NB4 (cell line): ENCODE measurements at regions not wholly inside any gene's neighbourhood (a gene's known extent, or its start where the extent isn't known, plus 50 kb on each side); places are given as distances from the start of the nearest gene placed in this dataset.

Source experiments
- DNase-seq: peaks from one replicate; pipeline ENCODE4 v3.0.0; 2010; ENCODE audit warnings: low read depth
- H3K4me3 ChIP-seq: one replicate; pipeline ENCODE4 v1.5.1; 2011; ENCODE audit warnings: mild to moderate bottlenecking, low read depth, low read length, moderate library complexity
- MYC ChIP-seq: IDR thresholded peaks from 2 replicates; pipeline ENCODE4 v1.6.1; 2011; ENCODE audit warnings: low read depth, low read length
- POLR2A ChIP-seq: IDR thresholded peaks from 2 replicates; pipeline ENCODE4 v1.6.1; 2011; ENCODE audit warnings: mild to moderate bottlenecking; ENCODE audit not compliant: insufficient read length; ENCODE audit errors: extremely low read depth
- TF ChIP-seq, protein P1 (sequence below): IDR thresholded peaks from one replicate; pipeline ENCODE4 v1.5.1; 2012; ENCODE audit warnings: low read depth, low read length
- TF ChIP-seq, protein P2 (sequence below): IDR thresholded peaks from 2 replicates; pipeline ENCODE4 v1.6.1; 2011; ENCODE audit warnings: low read depth, low read length

DNA sequence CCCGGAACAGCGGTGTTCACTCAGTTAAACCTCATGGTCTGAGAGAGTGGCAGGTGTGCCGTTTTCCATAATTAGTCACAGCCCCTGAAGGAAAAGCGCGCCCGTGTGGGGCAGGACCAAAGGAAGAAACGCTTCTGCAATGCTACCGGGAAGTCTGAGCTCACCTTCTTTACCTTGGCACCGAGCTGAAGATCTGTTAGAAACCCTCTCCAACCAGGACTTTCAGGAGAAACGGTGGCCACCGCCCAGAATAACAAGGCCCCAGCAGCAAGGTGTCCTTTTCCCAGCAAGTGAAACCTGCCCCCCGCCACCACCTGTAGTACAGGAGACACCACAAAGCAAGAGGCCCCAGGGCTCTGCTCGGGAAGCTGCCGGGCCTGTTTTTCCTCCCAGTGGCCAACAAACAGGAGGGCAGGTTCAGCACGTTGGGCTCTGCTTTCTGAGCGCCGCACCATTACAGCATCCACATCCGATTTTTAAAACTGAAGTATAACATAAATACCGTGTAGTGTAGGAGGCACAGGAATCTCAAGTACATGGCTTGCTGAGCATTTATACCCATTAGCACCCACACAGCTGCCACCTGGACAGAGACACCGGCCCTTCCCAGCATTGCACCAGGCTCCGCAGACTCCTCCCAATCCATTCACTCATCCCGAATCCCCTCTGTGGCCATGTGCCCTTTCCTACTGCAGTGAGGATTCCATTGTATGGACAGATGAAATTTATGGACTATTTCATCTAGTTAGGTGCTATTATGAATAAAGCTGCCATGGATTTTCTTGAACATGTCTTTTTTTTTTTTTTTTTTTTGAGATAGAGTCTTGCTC is 121.8 kb upstream of the RIOK3 start:
- H3K4me3 ChIP-seq: no peak overlapping the region
- no peak for DNase-seq
- TF ChIP-seq, protein P1, sequence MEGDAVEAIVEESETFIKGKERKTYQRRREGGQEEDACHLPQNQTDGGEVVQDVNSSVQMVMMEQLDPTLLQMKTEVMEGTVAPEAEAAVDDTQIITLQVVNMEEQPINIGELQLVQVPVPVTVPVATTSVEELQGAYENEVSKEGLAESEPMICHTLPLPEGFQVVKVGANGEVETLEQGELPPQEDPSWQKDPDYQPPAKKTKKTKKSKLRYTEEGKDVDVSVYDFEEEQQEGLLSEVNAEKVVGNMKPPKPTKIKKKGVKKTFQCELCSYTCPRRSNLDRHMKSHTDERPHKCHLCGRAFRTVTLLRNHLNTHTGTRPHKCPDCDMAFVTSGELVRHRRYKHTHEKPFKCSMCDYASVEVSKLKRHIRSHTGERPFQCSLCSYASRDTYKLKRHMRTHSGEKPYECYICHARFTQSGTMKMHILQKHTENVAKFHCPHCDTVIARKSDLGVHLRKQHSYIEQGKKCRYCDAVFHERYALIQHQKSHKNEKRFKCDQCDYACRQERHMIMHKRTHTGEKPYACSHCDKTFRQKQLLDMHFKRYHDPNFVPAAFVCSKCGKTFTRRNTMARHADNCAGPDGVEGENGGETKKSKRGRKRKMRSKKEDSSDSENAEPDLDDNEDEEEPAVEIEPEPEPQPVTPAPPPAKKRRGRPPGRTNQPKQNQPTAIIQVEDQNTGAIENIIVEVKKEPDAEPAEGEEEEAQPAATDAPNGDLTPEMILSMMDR: no peak
- TF ChIP-seq POLR2A (no peak), MYC (no peak)
- TF ChIP-seq, protein P2, sequence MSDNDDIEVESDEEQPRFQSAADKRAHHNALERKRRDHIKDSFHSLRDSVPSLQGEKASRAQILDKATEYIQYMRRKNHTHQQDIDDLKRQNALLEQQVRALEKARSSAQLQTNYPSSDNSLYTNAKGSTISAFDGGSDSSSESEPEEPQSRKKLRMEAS: no peak

DNA sequence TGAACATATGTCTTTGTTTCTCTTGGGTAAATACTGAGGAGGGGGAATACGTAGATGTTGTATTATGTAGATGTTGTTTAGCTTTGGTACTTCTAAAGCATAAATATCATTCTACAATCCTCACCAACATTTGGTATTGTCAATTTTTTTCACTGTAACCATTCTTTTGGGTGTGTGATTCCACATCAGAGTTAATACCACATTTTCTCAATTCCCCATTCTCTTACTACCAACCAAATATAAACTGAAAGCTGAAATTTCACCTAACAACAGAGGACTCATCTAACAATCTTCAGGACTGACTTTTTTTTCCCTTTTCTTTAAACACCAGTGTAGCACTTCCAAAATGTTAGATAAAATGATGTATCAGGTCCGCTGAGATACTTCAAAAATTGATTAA is 120.7 kb upstream of the RIOK3 start:
- TF ChIP-seq, protein P1: no peak
- TF ChIP-seq MYC: no peak
- TF ChIP-seq, protein P2: no peak
- TF ChIP-seq POLR2A: no peak
- H3K4me3 ChIP-seq: no peak overlapping the region
- DNase-seq: no peak

DNA sequence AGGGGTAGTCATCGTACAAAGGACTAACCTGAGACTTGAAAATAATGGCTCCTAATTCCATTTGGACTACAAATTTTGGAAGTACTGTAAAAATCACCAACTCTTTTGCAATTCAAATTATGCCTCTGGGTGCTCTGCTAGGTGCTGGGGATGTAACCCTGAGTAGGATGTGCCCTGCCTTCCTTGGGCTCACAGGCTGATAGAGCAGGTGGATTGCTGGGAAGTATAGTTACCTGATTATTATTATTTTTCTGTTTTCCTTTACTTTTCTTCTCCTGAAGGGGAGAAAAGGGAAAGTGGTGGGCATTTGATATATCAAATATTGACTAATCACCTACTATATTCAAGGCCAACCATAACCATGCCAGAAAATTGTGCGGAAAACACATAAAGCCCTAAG is 119.3 kb upstream of the RIOK3 start:
- no peak for DNase-seq
- TF ChIP-seq MYC (no peak), POLR2A (no peak)
- TF ChIP-seq, protein P1: no peak
- TF ChIP-seq, protein P2: no peak
- H3K4me3 ChIP-seq: no peak overlapping the region

DNA sequence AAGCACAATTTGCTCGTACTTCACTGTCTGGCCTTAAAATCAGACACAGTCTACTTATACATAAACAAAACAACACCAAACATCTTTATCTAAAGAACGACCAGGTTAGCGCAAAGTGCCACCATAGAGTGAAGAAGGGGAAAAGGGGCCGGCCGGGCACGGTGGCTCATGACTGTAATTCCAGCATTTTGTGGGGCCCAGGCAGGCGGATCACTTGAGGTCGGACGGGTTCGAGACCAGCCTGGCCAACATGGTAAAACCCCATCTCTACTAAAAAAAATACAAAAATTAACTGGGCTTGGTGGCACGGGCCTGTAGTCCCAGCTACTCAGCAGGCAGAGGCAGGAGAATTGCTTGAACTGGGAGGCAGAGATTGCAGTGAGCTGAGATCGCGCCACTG is 118.5 kb upstream of the RIOK3 start:
- TF ChIP-seq MYC (no peak), POLR2A (no peak)
- TF ChIP-seq, protein P2: no peak
- TF ChIP-seq, protein P1: no peak
- no peak for DNase-seq
- H3K4me3 ChIP-seq: no peak overlapping the region

DNA sequence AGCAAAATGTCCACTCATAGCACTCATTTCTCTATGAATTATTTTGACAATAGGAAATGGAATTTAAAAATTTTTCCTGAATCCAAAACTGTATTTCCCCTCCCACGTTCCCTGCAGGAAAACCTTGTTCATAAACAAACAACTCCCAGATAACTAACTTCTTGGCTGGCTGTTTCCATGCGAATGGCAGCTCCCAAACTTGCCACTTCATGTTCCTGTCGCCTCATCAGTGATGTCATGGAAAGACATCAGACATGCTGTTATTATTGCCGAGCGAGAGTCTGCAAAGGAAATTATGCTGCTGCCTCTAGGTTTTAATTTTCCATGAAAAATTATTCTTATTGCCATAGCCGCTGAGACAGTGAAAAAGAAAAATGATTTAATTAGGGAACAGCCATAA is 117.0 kb upstream of the RIOK3 start:
- no peak for DNase-seq
- TF ChIP-seq, protein P2: no peak
- TF ChIP-seq POLR2A (no peak), MYC (no peak)
- TF ChIP-seq, protein P1: no peak
- H3K4me3 ChIP-seq: no peak overlapping the region
